OCI-M1 (cell line): ENCODE measurements at regions not wholly inside any gene's neighbourhood (a gene's known extent, or its start where the extent isn't known, plus 50 kb on each side); places are given as distances from the start of the nearest gene placed in this dataset.
A peak's percentile ranks its signal among the peaks of the same experiment; 100 is the strongest.

ENCODE experiments used
- DNase-seq: peaks from one replicate; lab custom pipeline; 2025; lab: John Stamatoyannopoulos, UW

DNA sequence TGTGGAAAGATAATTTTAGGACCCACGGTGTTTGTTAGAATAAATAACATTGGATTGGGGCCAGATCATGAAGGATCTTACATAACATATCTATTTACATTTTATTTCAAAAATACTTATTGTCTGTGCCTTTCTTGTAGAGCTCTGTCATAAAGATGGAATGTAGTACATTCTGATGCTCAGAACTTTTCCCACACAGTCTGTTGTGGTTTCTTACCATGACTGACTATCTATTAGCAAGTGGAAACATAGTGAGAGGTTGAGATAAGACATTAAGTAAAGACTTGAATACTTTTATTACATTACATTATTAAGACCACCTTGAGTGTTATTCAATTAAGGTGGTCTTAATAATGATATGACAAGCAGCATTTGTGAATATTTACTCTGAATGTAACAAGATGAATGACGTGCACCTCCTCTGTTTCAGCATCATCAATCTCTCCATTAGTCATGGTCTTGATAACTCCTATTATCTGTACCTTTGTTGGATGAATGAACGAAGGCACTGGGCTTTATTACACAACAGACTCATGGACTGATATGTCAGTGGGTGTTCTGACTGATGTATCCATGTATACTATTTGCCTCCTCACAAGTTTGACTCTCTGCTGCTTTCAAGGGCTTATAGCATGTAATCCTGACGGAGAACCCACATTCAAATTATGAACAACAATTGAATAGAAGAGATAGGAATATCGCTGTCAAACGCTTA is 883.0 kb upstream of the FLRT2 start:
- DNase-seq: no peak

DNA sequence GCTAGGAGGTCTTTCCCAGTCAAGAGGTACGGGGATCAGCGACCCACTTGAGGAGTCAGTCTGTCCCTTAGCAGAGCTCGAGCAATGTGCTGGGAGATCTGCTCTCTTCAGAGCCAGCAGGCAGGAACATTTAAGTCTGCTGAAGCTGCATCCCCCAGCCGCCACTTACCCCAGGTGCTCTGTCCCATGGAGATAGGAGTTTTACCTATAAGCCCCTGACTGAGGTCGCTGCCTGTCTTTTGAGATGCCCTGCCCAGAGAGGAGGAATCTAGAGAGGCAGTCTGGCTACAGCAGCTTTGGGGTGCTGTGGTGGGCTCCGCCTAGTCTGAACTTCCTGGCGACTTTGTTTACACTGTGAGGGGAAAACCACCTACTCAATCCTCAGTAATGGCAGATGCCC is 874.9 kb upstream of the FLRT2 start:
- no peak for DNase-seq

DNA sequence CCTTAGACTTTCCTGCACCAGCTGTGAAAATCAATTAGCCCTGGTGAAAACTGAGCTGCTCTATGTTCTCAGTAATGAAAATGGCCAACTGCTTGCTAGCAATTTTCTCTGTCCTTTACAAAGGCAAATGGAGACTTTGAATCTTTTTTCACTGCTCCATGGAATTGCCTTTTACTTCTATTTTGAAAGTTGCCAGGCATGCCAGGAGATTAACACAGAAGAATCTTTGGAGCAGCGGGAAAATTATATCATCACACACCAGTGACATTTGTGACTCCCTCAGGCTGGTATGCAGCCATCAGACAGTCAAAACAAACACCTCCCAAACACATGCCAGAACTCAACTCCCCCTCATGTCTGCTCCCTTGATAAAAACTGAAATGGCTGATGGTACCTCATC is 872.0 kb upstream of the FLRT2 start:
- no peak for DNase-seq

DNA sequence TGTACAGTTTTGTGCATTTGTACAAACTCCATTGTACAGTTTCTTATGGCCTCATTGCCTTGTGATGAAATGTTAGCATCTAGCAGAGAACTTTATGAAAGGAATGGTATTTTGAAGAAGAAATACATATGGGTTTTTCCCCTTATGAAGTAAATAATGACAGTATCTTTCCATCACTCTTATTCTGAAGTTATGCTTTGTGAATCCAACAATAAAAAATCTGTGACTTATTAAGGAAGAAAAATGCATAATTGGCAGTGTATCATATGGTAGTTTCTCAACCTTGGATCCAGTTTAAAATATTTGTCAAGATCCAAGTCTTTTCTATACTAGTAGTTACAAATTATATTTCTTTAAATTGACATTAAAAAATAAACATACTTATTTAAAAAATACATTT is 859.1 kb upstream of the FLRT2 start:
- DNase-seq: no peak

DNA sequence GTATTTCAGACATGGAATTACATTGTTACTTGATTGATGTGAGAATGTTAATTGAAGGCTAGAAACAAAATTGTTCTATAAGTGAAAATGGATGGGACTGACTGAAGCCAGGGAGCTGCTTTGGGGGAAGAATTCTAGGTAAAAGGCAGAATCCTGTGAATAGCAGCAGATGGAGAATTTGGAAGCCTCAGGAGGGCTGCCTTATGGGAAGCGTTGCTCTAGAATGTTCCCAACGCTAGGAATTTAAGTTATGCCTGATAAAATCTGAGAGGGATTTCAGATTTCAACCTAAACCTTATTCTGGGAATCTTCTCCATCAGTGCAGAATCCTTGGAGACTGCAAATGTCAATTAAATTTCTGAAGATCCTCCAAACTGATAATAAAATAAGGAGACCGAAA is 858.2 kb upstream of the FLRT2 start:
- no peak for DNase-seq

DNA sequence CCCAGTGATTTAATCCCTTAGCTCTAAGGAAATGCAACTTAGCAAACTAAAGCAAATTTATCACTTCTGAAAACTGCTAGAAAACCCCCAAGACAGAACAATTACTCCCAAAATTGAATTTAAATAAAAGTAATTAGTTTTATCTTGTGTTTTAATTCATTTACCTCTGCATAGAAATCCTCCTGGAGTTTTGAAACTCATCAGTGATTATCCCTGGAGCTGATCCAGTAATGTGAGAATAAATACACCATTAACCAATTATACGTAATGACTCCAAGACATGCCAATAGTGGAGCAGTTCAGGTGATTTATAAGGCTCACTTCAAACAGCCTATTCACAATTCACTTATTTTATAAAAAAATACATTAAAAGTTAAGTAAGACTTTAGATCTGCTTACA is 855.3 kb upstream of the FLRT2 start:
- no peak for DNase-seq

DNA sequence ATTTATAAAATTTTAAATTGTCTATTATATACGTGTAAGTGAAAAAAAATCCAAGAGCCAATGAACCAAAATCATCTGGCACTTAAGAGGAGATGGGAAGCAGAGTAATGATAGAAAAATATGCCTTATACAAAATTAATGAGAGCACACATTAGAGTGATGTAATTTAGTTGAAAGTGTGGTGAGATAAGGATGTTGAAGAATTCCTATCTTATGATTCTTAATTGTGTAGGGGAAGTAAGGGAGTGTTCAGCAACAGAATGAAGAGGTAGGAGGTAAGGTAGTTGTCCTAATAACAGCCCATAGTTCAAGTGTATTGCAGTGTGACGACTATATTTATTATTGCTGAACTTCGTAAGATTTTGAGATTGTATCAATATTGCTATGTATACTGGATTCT is 843.4 kb upstream of the FLRT2 start:
- DNase-seq: peak; percentile 1

DNA sequence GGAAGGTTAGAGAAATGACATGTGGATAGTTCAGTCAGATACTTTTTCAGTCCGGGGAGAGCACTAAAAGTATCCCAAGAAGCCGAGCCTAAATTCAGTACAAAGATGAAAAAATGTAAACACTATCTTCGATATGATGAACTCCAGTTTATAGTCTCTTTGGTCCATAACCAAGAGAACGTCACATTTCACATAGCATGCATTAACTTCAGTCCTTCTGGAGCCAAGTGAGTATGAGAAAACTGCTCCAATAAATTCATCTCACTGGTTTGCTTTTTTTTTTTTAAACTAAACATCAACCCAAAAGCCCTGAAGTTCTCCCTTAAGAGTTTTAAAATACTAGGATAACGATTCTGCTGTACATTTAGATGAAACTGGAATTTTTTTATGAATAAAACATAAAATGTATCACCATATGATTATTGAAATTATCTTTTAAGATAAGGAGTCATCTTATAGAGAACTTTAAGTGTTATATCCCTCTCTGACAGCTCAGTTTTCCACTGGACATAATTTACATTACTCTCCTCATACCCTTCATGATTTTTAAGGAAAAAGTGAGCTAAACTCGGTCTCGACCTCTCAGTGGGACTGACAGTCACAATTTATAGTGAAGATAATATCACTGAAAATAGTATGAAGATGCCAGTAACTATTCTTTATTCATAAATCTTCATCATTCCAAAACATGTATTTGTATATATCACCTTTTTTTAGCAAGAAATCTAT is 841.5 kb upstream of the FLRT2 start:
- no peak for DNase-seq

DNA sequence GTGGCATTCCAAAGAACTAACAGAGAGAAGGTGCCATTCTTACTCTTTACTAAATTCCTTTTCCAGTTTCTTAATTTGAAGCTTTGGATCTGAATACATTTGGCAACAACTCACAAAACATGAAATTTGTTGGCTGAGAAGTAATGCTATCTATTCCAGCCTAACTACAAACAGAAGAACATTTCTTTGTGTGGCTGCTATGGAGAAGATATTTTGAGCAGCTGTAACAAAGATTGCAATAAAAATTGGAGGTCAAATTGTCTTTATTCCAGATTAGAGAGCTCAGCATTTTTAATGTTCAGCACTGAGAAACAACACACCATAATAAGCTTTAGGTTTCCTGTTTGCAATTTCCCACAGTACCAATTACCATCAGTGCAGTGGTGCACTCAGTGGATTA is 835.8 kb upstream of the FLRT2 start:
- no peak for DNase-seq

DNA sequence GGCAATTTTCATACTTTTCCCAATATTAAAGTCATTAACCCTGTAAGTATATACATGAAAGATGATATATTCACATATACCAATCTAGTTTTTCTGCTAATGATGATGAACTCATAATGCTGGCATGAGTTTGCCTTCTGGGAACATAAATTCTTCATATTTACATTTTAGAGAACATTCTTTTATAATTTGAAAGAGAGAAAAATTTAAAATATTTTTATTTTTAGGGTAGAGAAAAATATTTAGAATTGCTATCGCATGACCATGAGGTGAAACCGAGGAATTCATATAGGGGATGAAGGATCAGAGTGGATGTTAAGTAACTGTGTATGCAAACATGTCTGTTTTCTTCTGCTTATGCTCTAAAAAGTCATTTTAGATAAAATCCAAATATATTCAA is 825.3 kb upstream of the FLRT2 start:
- no peak for DNase-seq

DNA sequence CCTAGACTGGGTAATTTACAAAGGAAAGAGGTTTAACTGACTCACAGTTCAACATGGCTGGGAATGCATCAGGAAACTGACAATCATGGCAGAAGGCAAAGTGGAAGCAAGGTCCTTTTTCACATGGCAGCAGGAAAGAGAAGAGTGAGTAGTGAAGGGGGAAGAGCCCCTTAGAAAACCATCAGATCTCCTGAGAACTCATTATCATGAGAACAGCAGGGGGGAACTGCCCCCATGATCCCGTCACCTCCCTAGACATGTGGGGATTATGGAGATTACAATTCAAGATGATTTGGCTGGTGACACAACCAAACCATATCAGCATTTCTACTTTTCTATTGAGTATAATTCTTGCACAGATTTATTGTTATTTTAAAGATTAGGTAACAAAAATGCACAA is 822.1 kb upstream of the FLRT2 start:
- peak; percentile 0 for DNase-seq

DNA sequence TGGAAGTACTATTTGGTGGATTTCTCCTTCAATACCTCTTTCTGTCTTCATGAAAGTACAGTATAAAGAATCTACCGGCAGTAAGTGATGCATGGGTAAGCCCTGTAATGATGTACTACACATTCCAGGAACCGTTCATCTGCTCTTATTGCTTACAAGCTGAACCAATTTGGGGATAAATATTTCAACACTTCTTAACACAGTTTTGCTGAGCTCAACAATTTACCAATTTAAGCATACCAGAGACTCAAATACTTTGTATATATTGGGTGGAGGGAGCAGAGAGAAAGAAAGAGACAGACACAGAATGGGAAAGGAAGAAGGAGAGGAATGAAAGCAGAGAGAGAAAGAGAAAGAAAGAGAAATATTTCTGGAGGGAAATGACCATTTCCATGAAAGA is 821.1 kb upstream of the FLRT2 start:
- DNase-seq: no peak

DNA sequence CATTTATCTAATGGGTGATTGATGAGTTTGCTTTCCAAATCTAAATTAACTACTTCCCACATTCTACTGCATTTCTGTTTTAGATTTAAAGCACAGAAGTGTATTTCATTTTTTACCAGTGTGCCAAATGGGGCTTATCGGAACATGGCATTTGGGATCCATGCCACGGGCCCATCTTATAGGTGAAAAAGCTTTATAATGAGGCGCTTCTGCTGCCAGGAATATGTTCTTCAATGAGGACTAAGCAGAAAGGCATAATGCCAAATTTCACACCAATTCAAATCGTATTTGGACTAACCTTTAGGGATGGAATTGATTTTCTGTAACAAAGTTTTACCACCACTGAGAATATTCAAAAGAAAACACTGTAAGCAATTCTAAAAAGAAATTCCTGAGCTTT is 803.5 kb upstream of the FLRT2 start:
- DNase-seq: no peak

DNA sequence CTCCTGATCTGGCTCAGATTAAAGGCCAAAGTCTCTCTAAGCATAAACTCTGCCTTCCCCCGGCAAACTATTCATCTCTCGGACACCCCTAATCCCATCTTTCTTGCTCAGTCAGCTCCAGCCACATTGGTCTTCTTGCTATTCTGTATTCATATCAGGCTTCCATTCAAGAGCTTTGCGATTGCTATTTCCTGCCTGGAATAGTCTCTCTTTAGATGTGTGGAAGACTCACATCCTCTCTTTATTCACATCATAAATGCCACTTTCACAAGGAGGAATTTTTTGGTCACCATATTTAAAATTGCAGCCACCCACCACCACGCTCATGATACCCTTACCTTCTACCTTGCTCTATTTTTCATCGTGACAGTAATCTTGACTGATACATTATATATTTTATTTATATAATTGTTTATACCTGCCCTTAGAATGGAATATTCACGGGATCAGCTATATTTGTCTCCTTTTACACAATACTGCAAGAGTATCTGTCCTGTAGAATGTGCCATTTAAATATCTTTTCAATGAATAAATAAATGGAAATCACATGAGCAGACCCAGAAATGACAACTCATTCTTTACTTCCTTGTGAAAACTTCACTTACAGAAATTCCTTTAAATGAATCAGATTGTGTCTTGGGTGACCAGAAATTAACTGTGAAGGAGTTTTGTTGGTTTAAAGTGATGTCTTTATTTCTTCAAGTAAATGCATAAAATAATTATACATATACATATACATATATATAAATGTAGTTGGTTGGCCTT is 780.6 kb upstream of the FLRT2 start:
- DNase-seq: no peak

DNA sequence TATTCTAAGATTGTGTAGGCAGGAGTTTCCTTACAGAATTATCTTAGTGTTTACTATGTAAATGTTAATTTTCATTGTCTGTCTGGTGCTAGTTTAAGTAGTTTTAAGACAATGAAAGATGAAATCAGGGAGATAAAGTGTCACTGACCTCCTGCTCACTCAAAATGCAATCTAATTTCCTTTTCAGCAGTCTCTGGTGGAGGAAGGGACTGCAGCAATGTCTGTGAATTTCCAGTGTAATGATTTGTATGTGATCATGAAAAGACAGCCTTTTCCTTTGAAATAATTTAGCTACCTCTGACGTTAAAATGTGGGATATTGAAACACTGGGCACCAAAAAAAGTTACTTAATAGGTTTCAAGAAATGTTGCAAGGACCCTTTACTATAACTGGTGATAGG is 779.7 kb upstream of the FLRT2 start:
- peak; percentile 36 for DNase-seq

DNA sequence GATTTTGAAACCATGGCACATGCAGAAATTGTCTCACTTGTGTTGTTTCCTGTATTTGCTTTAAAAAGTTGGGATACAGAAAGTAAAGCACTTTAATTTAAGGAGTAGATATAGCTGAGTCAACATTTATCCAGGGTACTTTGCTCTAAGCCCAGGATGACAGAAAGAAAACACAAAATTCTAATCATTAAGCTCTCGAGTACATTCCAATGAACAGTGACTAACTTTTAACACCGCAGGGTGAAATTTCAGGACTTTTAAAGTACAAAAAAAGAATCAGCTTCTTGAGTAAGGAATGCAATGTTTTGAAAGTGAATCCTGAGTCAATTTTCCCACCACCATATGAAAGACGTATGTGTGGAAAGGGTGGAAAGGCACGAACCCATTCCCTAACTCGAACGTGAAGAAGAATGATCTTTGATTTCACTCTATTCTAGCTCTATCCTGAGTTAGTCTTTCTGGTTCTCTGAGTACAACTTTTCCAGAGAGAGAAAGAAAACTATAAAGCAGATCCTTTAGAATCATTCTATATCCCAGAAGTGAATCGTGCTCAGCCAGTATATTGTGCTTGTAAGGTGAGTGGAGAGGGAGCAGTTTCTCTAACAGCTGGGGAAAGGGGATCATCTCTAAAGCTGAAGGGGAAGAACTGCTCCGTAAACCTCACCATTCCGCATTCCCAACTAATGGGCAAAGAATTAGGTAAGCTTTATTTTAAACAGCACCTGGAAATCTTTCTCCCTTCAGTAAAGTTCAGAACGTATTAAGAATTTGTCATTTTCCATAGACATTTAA is 779.0 kb upstream of the FLRT2 start:
- peak; percentile 36 for DNase-seq

DNA sequence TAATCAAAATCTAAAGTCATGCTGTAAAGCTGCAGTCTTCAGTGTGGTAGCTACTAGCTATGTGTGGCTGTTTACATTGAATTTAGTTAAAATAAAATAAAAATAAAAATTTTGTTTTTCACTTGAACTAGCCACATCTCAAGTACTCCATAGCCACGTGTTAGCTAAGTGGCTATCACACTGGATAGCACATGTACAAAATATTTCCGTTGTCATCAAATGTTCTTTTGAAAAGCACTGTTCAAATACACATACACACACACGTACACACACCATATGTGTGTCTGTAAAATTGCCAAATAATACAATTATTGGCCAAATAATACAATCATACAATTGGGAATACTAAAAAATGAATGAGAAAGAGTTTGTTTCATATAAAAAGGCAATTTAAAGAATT is 778.2 kb upstream of the FLRT2 start:
- DNase-seq: no peak

DNA sequence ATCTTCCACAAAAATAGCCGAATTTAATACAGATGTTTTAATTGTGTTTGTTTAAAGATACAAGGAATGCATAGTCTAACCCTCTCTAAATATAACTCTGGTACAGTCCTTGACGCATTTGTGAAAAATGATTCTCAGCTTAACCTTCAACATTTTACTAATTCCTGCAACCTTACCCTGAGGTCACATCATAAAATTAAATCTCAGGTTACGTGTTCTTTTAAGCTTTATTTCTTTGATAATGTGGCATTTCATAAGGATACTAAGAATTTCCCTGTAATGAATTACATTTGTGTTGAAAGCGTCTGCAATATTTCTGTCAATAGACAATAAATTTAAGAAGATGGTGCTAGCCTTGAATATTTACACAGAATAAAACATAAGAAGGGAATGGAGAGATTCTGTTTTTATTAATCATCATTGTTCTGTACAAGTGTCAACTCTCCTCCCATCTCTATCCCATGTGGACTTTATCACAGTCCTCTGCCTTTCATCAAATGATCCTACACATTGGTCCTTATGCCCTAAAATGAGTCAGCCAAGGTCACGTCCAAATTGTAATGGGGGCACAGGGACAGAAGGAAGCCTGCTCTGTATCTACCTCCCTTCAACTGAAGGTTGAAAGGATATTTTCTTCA is 769.3 kb upstream of the FLRT2 start:
- no peak for DNase-seq

DNA sequence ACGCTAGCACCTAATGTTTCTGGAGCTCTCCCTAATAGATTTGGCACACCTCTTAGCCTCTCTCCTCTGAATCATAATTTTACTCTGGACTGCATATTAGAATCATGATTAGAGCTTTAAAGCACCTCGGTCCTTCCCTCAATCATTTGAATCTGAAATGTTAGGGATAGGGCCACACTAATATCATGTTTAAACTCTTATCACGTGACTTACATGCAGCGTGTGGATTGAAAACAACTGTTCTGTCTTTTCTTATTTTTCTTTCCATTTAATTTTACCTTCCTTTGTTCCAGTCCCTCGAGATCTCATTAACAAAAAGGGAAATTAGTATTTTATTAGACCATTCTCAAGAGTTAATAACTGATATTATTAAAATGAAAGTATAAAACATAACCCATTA is 762.5 kb upstream of the FLRT2 start:
- no peak for DNase-seq

DNA sequence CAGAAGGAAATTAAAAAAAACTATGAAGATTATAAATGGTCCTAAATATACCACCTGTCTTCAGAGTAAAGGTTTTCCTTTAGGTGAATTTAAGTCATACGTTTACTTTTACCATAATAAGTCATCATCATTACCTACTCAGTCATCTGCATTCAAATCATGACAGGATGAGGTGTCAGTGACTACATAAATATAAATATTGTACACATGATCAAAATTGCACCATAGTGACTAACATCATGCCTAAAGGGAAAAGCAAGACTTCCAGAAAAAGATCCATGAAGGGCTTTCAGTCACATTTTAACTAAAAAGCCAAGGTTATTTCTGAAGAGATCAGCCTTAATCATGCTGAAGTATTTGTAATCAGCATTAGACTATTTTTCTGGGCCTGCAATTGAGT is 759.9 kb upstream of the FLRT2 start:
- no peak for DNase-seq

DNA sequence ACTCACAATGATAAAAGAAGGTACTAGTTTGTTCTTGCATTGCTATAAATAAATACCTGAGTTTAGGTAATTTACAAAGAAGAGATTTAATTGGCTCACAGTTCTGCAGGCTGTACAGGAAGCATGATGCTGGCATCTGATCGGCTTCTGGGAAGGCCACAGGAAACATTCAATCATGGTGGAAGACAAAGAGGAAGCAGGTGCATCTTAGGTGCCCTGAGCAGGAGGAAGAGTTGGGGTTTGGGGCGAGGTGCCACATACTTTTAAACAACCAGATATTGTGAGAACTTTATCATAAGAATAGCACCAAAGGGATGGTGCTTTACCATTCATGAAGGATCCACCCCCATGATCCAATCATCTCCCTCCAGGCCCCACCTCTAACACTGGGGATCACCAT is 752.6 kb upstream of the FLRT2 start:
- no peak for DNase-seq

DNA sequence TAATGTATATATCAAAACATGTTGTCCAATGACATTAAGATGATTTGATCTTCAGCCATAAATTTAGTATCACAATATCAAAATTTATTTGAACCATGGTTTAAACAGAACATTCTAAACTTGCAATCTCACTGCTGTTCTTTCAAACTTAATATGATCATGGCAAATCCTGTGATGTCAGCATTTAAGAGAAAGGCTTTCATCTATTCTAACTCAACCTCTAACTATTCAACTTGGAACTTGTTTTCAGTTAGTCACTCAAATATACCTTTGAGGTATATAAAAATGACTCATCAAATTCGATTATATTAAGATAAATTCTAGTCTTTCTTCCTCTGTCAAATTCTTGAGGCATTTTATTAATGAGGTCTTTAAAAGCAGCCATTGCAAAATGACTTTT is 747.0 kb upstream of the FLRT2 start:
- DNase-seq: no peak
